Putamen (tissue), 1 donor: ENCODE measurements at regions not wholly inside any gene's neighbourhood (a gene's known extent, or its start where the extent isn't known, plus 50 kb on each side); places are given as distances from the start of the nearest gene placed in this dataset.
"Not testable (repeated sequence)": the region's sequence is repeated elsewhere in the genome, so short reads cannot be mapped to it uniquely, and the experiment has no call there.

Source experiments
- DNase-seq: peaks from one replicate; pipeline ENCODE4 v3.0.0-alpha.2; 2016; ENCODE audit warnings: low spot score

- no peak for DNase-seq
Observed at GRCh38 chr3:82761858-82762257, 1000.4 kb upstream of the GBE1 start.

GRCh38 chr3:82745544-82745943 lies 984.1 kb upstream of the GBE1 start:
- DNase-seq: no peak

- DNase-seq: no peak
Observed at GRCh38 chr3:82743196-82743595, 981.8 kb upstream of the GBE1 start.

- no peak for DNase-seq
Observed at GRCh38 chr3:82741346-82741745, 979.9 kb upstream of the GBE1 start.

- no peak for DNase-seq
Observed at GRCh38 chr3:82739390-82739789, 977.9 kb upstream of the GBE1 start.

GRCh38 chr3:82736696-82737277 lies 975.3 kb upstream of the GBE1 start:
- DNase-seq: no peak

- no peak for DNase-seq
Observed at GRCh38 chr3:82715091-82715856, 953.8 kb upstream of the GBE1 start.

- DNase-seq: no peak
Observed at GRCh38 chr3:82707035-82707434, 945.6 kb upstream of the GBE1 start.

- DNase-seq: no peak
Observed at GRCh38 chr3:82685761-82686160, 924.3 kb upstream of the GBE1 start.

- no peak for DNase-seq
Observed at GRCh38 chr3:82676356-82677026, 915.0 kb upstream of the GBE1 start.

GRCh38 chr3:82672966-82673365 lies 911.5 kb upstream of the GBE1 start:
- no peak for DNase-seq

GRCh38 chr3:82671466-82671865 lies 910.0 kb upstream of the GBE1 start:
- no peak for DNase-seq

- peak; percentile 36 for DNase-seq
Observed at GRCh38 chr3:82654708-82655107, 893.3 kb upstream of the GBE1 start.

GRCh38 chr3:82643948-82644347 lies 882.5 kb upstream of the GBE1 start:
- no peak for DNase-seq

GRCh38 chr3:82641701-82642100 lies 880.3 kb upstream of the GBE1 start:
- DNase-seq: no peak

GRCh38 chr3:82640254-82640653 lies 878.8 kb upstream of the GBE1 start:
- DNase-seq: no peak

- DNase-seq: no peak
Observed at GRCh38 chr3:82637574-82637973, 876.1 kb upstream of the GBE1 start.

GRCh38 chr3:82636177-82636576 lies 874.7 kb upstream of the GBE1 start:
- DNase-seq: no peak

GRCh38 chr3:82633319-82633718 lies 871.9 kb upstream of the GBE1 start:
- DNase-seq: no peak

- no peak for DNase-seq
Observed at GRCh38 chr3:82629937-82630336, 868.5 kb upstream of the GBE1 start.

- no peak for DNase-seq
Observed at GRCh38 chr3:82628385-82629014, 867.1 kb upstream of the GBE1 start.

- DNase-seq: no peak
Observed at GRCh38 chr3:82627733-82628132, 866.3 kb upstream of the GBE1 start.

- DNase-seq: not testable (repeated sequence)
Observed at GRCh38 chr3:82620744-82621143, 859.3 kb upstream of the GBE1 start.
